ENCODE measurements at regions not wholly inside any gene's neighbourhood (a gene's known extent, or its start where the extent isn't known, plus 50 kb on each side); places are given as distances from the start of the nearest gene placed in this dataset.

DNA sequence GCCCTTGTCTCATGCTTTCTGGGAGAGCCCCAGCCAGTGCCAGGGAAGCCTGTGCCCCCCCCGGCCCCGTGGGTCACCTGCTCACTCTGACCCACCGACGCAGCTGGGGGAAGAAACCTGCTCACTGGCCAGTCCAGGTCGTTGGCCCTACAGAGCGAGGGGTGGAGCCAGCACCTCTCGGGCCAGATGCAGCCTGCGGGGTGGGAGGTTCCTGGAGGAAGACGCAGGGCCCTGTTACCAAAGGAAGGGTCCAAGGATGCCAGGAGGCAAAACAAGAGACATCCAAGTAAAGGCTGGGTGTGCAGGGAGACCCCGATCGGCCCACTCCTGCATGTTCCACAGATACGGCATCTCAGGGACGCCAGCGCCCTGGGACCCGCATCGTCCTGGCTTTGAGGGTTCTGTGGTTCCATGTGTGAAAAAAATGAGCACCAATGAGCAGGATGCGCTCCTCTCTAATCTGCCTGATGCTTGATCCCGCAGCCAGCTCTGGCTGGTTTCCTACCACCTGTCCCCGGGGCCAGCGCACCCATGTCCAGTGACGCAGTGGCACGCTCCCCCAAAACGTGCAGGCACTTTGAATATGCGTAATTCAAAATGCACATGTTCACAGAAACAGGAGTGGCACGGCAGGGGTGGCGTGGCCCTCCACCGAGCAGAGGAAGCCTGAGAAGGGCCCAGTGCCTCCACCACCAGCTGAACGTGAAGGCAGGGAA, 66.0 kb upstream of the GALNT9 start:
- DNase-seq (ENCODE audit: low read depth in 2 of 2, low spot score in 1 of 2), result no peak

DNA sequence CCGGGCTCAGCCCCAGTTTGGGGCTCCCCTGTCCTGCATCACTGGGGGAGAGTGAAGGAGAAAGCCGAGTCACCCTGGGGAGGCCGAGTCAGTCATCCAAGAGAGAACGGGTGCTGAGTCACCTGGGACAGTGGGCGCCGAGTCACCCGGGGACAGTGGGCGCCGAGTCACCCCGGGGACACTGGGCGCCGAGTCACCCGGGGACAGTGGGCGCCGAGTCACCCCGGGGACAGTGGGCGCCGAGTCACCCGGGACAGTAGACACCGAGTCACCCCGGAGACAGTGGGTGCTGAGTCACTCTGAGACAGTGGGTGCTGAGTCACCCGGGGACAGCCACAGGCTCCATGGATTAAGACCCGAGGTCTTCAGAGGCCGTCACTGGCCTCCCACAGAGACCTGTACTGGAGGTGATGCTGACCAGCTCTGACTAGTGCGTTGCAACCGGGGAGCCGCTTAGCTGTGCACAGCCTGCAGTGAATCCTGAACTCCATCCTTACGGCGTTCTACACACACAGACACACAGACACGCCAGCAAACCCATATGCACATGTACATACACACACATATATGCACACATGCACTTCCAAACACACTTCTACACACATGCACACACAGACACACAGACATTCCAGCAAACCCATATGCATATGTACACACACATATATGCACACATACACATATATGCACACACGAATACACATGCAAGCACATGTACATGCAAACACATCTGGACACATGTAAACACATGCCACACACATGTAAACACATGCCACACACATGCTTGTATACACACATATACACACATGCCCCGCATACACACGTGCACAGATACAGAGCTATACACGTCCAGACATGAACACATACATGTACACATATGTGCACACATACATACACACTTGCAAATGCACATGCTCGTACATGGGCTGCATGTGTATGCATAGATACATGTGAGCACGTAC, 64.9 kb upstream of the GALNT9 start:
- no peak for DNase-seq (ENCODE audit: low read depth in 2 of 2, low spot score in 1 of 2)

DNA sequence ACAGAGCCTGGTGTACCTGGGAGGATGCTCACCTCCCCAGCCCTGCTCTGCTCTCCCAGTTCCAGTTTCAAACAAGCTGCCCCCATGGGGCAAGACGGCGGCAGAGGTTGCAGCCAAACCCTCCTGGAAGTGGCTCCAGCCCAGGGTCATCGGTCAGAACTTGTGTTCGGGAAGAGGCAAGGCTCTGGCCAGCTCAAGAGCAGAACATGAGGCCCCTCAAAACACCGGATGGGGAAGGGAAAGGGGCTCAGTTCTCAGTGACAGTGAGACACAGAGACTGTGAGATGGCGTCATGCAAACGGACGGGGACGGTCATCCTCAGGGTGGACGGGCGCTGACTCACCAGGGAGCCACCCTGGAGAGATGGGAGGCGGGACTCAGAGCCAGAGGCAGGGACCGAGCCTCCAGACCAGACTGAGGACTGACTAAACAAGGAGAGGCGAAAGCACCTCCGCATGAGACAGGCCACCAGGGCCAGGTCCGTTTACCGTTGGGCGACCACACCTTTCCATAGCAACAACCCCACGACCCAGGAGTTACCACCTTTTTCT, 63.9 kb upstream of the GALNT9 start:
- DNase-seq (ENCODE audit: low read depth in 2 of 2, low spot score in 1 of 2), result no peak

DNA sequence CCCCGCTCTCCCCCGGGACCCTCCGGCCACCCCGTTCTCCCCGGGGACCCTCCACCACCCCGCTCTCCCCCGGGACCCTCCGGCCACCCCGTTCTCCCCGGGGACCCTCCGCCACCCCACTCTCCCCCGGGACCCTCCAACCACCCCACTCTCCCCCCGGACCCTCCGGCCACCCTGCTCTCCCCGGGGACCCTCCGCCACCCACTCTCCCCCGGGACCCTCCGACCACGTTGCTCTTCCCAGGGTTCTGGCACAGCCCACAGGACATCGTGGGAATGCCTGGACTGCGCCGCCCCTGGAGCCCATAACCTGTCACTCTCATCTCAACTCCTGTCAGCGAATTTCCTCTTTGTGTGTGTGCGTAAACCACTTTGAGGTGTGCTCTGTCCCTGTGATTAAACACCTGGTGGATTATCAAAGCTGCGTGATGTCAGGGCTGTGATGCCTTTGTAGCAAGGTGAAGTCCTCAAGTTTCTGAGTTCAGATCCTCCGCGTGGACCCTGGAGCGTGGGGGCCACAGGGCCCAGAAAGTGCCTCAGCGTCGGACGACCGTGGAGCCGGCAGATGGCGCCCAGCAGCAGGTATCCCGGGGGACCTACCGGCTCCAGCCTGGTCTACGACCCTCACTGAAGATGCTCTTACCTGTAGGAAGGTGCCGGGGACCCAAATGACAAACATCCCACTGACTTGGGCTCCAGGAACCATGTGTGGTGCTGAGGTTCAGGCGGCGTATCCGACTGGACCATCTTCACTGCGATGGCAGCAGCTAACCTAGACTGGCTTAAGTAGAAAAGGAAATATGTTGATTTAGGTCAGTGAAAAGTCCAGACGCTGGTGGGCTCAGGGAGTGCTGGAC, 63.2 kb upstream of the GALNT9 start:
- DNase-seq (ENCODE audit: low read depth in 2 of 2, low spot score in 1 of 2), result no peak

DNA sequence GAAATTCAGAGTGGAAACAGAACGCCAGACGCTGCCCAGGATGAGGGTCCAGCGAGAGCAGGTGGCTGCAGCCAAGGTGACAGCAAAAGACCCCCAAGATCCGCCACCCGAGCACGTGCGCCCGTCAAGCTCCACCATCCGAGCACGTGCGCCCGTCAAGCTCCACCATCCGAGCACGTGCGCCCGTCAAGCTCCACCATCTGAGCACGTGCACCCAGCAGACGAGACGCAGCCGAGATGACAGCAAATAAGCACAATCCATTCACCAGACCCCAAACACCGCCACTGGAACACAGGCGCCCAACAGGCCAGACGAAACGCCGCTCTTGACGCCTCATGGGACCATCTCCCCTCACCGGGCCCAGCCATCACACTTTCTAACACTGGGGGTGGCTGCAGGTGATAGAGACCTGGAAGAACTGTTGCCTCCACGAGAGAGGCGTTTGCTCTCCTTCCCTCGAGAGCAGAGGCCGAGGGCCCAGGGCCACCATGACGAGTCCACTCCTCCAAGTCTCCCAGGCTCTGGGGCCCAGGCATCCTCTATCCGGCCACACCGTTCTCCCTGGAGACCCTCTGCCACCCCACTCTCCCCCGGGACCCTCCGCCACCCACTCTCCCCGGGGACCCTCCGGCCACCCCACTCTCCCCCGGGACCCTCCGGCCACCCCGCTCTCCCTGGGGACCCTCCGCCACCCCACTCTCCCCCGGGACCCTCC, 62.1 kb upstream of the GALNT9 start:
- DNase-seq (ENCODE audit: low read depth in 2 of 2, low spot score in 1 of 2), result no peak

DNA sequence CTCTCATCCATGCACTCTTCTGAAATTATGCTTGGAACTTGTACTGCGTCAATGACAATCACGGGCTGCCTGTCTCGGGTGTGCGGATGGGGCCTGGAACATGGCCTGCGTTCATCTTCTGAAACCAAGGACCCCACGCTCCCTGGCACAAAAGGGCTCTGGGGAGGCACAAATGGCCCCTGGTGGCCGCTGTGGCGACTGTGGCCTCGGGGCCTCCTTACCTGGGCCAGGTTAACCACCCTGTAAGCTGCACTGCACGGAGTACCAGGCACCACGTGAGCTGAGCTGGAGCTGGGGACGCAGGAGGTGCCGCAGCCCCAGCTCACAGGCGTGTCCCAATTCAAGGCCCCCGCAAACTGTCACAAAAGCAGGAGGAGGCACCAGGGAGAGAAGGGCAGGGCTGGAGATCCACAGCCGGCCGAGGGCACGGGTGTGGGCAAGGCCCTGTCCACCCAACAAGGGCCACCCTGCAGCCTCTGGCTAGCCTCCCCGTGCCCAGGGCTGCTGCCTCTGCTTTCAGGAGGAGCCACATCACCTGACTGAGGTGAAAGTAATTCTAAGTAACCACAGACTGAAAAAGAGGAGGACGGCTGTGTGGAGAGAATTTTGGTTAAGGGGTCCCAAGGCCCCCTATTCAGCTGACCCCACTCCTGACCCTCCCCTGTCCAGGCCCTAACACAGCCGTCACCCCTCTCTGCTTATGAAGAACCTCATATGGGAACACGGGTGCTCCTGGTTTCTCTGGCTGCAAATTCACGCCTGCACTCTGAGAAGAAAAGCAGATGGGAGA, 61.1 kb upstream of the GALNT9 start:
- DNase-seq (ENCODE audit: low read depth in 2 of 2, low spot score in 1 of 2), result no peak

GRCh38 chr12:132389526-132390286, 60.3 kb upstream of the GALNT9 start:
- DNase-seq (ENCODE audit: low read depth in 2 of 2, low spot score in 1 of 2), result no peak

DNA sequence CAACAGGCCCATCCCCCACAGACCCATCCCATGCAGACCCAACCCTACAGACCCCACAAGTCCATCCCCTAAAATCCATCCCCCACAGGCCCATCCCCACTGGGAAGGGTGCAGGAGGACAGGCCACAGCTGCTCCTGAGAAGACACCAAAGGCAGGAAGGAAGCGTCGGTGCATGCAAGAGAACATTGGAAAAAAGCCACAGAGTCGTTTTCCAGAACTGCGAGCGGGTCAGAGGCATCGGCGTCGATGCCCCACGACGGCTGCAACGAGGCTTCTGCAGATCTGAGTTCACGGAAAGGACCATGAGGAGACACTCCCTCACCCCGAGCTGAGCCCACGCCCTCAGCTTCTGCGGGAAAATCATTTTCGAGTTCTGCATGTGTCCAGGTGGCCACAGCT, 59.6 kb upstream of the GALNT9 start:
- no peak for DNase-seq (ENCODE audit: low read depth in 2 of 2, low spot score in 1 of 2)

GRCh38 chr12:132388379-132389015, 59.1 kb upstream of the GALNT9 start:
- no peak for DNase-seq (ENCODE audit: low read depth in 2 of 2, low spot score in 1 of 2)

DNA sequence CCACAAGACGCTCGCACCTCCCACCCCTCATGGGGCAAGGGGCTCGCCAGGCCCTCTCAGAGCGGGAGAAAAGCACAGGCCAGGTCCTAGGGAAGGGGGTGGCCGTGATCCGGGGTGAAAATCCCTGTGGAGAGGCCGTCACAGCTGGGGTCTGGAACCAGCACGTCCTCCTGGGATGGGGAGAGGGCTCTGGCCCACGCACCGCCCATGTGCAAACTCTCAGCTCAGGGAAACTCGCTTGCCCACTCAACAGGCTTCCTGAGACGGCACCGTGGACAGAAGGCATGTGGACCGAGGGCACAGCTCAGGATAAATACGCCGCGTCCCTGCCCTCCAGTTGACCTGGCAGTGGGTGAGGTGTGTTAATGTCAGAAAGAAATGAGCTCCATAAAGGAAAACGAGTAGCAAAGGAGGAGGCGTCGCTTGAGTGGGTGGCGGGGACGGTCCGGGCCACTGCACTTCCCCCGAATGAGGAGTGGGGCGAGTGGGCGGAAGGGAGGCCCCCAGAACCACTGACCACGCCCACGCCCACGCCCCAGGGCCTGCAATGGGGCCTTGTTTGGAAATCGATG, 57.6 kb upstream of the GALNT9 start:
- no peak for DNase-seq (ENCODE audit: low read depth in 2 of 2, low spot score in 1 of 2)

DNA sequence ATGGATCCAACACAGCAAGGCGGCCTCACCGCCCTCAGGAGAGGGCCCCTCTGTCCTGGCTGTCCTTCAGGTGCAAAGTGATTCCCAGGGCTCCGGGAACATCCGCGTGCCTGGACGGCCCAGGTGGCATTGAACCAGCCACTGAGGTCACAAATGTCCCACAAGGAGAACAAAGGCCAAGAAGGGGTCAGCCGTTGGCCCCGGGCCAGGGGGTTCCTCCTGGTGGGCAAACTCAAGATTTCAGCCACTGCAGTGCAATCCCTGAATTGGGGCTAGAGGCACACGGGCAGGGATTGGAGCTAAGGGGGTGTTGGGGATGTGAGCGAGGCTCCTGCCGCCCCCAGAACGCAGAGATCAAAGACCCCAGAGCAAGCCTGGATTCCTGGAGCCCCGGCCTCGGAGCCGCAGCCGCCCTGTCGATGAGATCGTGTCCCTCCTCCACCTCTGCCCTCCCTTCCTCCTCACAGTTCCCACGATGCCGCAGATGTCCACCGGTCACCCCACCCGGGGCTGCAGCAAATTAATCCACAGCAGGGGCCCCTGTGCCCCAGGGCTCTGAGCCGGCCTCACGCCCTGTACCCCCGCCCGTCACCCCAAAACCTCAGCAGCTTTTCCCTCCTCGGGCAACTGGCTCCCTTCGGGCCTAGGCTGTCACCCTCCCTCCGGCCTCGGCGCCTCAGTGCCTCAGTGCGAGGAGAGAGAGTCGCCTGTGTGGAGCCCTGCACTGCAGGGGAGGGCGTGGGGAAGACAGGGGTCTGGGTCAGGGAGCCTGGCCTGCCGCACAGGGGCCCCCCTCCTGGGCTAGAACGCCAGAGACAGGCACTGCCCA, 56.7 kb upstream of the GALNT9 start:
- no peak for DNase-seq (ENCODE audit: low read depth in 2 of 2, low spot score in 1 of 2)

DNA sequence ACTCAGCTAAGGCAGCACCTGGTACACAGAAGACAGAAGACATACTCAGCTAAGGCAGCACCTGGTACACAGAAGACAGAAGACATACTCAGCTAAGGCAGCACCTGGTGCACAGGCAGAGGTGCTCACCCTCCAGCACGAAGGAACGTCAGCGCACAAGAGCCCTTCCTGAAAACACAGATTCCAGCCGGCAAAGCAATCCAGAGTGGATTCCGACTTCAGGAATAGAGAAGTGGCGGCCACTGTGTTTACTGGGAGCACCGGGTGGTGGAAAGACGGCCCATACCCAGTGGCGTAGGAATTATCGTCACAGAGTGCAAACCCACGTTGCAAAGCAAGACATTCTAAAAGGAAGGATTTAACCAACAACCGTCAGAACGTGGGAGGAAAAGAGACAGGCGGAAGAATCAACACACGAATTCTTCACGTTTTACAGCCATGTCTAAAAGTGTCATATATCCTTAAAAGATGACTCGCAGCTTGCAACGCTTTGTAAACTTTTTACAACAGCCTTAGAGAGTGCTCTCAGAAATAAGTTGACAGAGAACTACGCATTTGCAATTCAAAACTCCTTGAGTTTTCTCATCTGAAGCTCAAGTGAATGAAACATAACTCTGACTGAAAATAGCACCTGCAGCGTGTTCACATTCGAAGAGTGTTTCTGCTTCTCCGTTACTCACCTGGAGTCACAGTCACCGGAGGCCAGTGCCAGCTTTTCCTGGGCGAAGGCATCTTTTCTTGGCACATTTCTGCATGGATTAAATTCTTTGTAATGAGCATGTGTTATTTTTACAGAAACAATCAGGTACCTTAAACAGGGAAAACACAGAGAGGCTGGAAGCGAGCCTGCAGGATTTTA, 55.8 kb upstream of the GALNT9 start:
- DNase-seq (ENCODE audit: low read depth in 2 of 2, low spot score in 1 of 2), result no peak

- no peak for DNase-seq (ENCODE audit: low read depth in 2 of 2, low spot score in 1 of 2)
These were observed 51.3 kb upstream of the GALNT9 start for GRCh38 chr12:132380641-132381040.

DNA sequence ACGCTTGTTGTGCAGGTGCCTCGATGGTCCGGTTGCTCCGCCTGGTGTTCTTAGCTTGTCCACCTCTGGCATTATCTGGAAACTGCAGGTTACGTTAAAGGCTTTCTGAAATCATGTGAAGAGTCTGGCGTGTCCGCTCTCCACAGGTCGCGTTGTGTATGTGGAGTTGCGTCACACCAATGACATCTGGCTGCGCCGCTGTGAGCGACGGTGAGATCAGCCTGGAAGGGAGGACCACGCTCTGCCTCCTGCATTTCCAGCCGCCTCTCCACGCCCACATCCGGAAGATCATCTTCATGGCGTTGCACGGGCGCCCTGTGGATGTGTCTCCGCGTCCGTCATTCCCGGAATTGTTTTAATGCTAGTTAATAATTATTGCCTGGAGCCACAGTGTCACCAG, 50.6 kb upstream of the GALNT9 start:
- no peak for DNase-seq (ENCODE audit: low read depth in 2 of 2, low spot score in 1 of 2)

GRCh38 chr12:132379576-132379975, 50.2 kb upstream of the GALNT9 start:
- no peak for DNase-seq (ENCODE audit: low read depth in 2 of 2, low spot score in 1 of 2)

Data from stimulated activated CD8-positive, alpha-beta memory T cell treated with anti-CD3 and anti-CD28 coated beads, Interleukin-4, amount 100 ng/mL, for 1 hour (primary cell).